H9 (cell line): ENCODE measurements at regions not wholly inside any gene's neighbourhood (a gene's known extent, or its start where the extent isn't known, plus 50 kb on each side); places are given as distances from the start of the nearest gene placed in this dataset.

Experiments
- DNase-seq: peaks from one replicate; pipeline ENCODE4 v3.0.0-alpha.2; 2017
- H2AFZ ChIP-seq: one replicate; pipeline ENCODE4 v1.6.1; 2013; ENCODE audit warnings: mild to moderate bottlenecking, low read length, control low read depth, moderate library complexity
- H2AK5ac ChIP-seq: 2 replicates; pipeline ENCODE4 v1.6.1; 2013; ENCODE audit warnings: low read length, control low read depth, mixed read lengths; ENCODE audit not compliant: insufficient read length
- H2BK120ac ChIP-seq: one replicate; pipeline ENCODE4 v1.6.1; 2013; ENCODE audit warnings: low read depth, mild to moderate bottlenecking, low read length, control low read depth, inconsistent platforms; ENCODE audit not compliant: poor library complexity, severe bottlenecking
- H2BK12ac ChIP-seq: 2 replicates; pipeline ENCODE4 v1.6.1; 2013; ENCODE audit warnings: low read length, control low read depth, mixed read lengths, low read depth; ENCODE audit not compliant: insufficient read length
- H2BK15ac ChIP-seq: 2 replicates; pipeline ENCODE4 v1.6.1; 2013; ENCODE audit warnings: low read depth, low read length, control low read depth
- H2BK20ac ChIP-seq: one replicate; pipeline ENCODE4 v1.6.1; 2013; ENCODE audit warnings: low read depth, mild to moderate bottlenecking, low read length, control low read depth, inconsistent platforms; ENCODE audit not compliant: poor library complexity, severe bottlenecking
- H2BK5ac ChIP-seq: 2 replicates; pipeline ENCODE4 v1.6.1; 2013; ENCODE audit warnings: low read length, control low read depth, mixed read lengths; ENCODE audit not compliant: insufficient read length
- H3K14ac ChIP-seq: 2 replicates; pipeline ENCODE4 v1.6.1; 2013; ENCODE audit warnings: low read length, control low read depth; ENCODE audit not compliant: insufficient read depth
- H3K18ac ChIP-seq: 2 replicates; pipeline ENCODE4 v1.6.1; 2013; ENCODE audit warnings: low read depth, mild to moderate bottlenecking, mixed read lengths, low read length, control low read depth; ENCODE audit not compliant: insufficient read length
- H3K23ac ChIP-seq: 2 replicates; pipeline ENCODE4 v1.6.1; 2013; ENCODE audit warnings: low read length, control low read depth, mixed read lengths, low read depth; ENCODE audit not compliant: insufficient read length
- H3K23me2 ChIP-seq: 2 replicates; pipeline ENCODE4 v1.6.1; 2013; ENCODE audit warnings: low read depth, mild to moderate bottlenecking, mixed read lengths, low read length, control low read depth; ENCODE audit not compliant: insufficient read length, poor library complexity, severe bottlenecking
- H3K27ac ChIP-seq: 2 replicates; pipeline ENCODE4 v1.5.1; 2013; ENCODE audit warnings: low read length, control low read depth, mixed read lengths, low read depth; ENCODE audit not compliant: insufficient read length
- H3K27me3 ChIP-seq: 2 replicates; pipeline ENCODE4 v1.6.1; 2013; ENCODE audit warnings: low read length, control low read depth, inconsistent platforms; ENCODE audit not compliant: insufficient read depth
- H3K4ac ChIP-seq: 2 replicates; pipeline ENCODE4 v1.6.1; 2013; ENCODE audit warnings: low read depth, mild to moderate bottlenecking, control low read depth, inconsistent platforms, low read length, moderate library complexity
- H3K4me1 ChIP-seq: 2 replicates; pipeline ENCODE4 v1.6.1; 2013; ENCODE audit warnings: low read length, control low read depth, inconsistent platforms; ENCODE audit not compliant: insufficient read depth
- H3K4me2 ChIP-seq: 2 replicates; pipeline ENCODE4 v1.6.1; 2013; ENCODE audit warnings: low read length, control low read depth, mixed read lengths; ENCODE audit not compliant: insufficient read length, insufficient read depth
- H3K56ac ChIP-seq: 2 replicates; pipeline ENCODE4 v1.6.1; 2013; ENCODE audit warnings: low read depth, mild to moderate bottlenecking, mixed read lengths, low read length, control low read depth; ENCODE audit not compliant: insufficient read length
- H3K79me1 ChIP-seq: 2 replicates; pipeline ENCODE4 v1.6.1; 2013; ENCODE audit warnings: low read depth, mild to moderate bottlenecking, moderate library complexity, low read length, control low read depth, inconsistent platforms; ENCODE audit not compliant: insufficient read depth, poor library complexity, severe bottlenecking
- H3K79me2 ChIP-seq: 2 replicates; pipeline ENCODE4 v1.6.1; 2013; ENCODE audit warnings: low read length, control low read depth, inconsistent platforms; ENCODE audit not compliant: insufficient read depth
- H3K9ac ChIP-seq: 2 replicates; pipeline ENCODE4 v1.6.1; 2013; ENCODE audit warnings: low read length, control low read depth, mixed read lengths; ENCODE audit not compliant: insufficient read length; ENCODE audit errors: extremely low read depth
- H3K9me3 ChIP-seq: one replicate; pipeline ENCODE4 v1.6.1; 2013; ENCODE audit warnings: low read depth, low read length, inconsistent platforms; ENCODE audit not compliant: control insufficient read depth
- H3T11ph ChIP-seq: one replicate; pipeline ENCODE4 v1.6.1; 2013; ENCODE audit warnings: mild to moderate bottlenecking, low read length, control low read depth, inconsistent platforms
- H4K20me1 ChIP-seq: one replicate; pipeline ENCODE4 v1.6.1; 2013; ENCODE audit not compliant: control insufficient read depth, insufficient read length, insufficient read depth
- H4K5ac ChIP-seq: 2 replicates; pipeline ENCODE4 v1.6.1; 2013; ENCODE audit warnings: low read depth, mild to moderate bottlenecking, mixed read lengths, low read length, control low read depth; ENCODE audit not compliant: insufficient read length
- H4K8ac ChIP-seq: replicated peaks from 2 replicates; pipeline ENCODE4 v1.6.1; 2013; ENCODE audit warnings: low read length, control low read depth, mixed read lengths, low read depth; ENCODE audit not compliant: insufficient read length
- H4K91ac ChIP-seq: 2 replicates; pipeline ENCODE4 v1.6.1; 2013; ENCODE audit warnings: low read depth, mild to moderate bottlenecking, moderate library complexity, mixed read lengths, low read length, control low read depth; ENCODE audit not compliant: insufficient read length
- H3K27ac Mint-ChIP-seq, 3 experiments: 2 replicates in 2 of 3; 3 replicates in 1 of 3; pipeline ENCODE4 v1.8.0; 2020 to 2021; ENCODE audit warnings: mixed read lengths in 3 of 3, mild to moderate bottlenecking in 1 of 3, moderate library complexity in 1 of 3
- H3K27me3 Mint-ChIP-seq: 2 replicates; pipeline ENCODE4 v1.8.0; 2021; ENCODE audit warnings: low read depth, mild to moderate bottlenecking, moderate library complexity, mixed read lengths
- H3K36me3 Mint-ChIP-seq, 3 experiments: 2 replicates in 2 of 3; 3 replicates in 1 of 3; pipeline ENCODE4 v1.8.0; 2020 to 2021; ENCODE audit warnings: low read depth in 3 of 3, mixed read lengths in 3 of 3; ENCODE audit not compliant: insufficient read depth in 1 of 3
- H3K4me1 Mint-ChIP-seq, 2 experiments: 2 replicates each; pipeline ENCODE4 v1.8.0; 2020; ENCODE audit warnings: mixed read lengths in 2 of 2
- H3K4me3 Mint-ChIP-seq, 2 experiments: 2 replicates in 1 of 2; 3 replicates in 1 of 2; pipeline ENCODE4 v1.8.0; 2020 to 2021; ENCODE audit warnings: mild to moderate bottlenecking in 2 of 2, mixed read lengths in 2 of 2, moderate library complexity in 1 of 2
- H3K9me3 Mint-ChIP-seq, 2 experiments: 2 replicates in 1 of 2; 3 replicates in 1 of 2; pipeline ENCODE4 v1.8.0; 2020; ENCODE audit warnings: mild to moderate bottlenecking in 2 of 2, mixed read lengths in 2 of 2, moderate library complexity in 1 of 2
- WGBS: extraction: QIAGEN DNeasy Blood & Tissue Kit; methylation state at CpG from one replicate; pipeline ENCODE4 v1.1.7; 2013; ENCODE audit warnings: missing lambda C conversion rate, low lambda C conversion rate, mixed read lengths; ENCODE audit not compliant: insufficient read length; ENCODE audit errors: extremely low coverage; 5-methylcytosine and 5-hydroxymethylcytosine counted together
- TF ChIP-seq, protein P1 (sequence below): fragments of 200-600 bp; sonication (generic); conservative IDR thresholded peaks from 3 replicates; pipeline ENCODE4 v1.8.0; 2021; ENCODE audit warnings: antibody characterized with exemption, mild to moderate bottlenecking

DNA sequence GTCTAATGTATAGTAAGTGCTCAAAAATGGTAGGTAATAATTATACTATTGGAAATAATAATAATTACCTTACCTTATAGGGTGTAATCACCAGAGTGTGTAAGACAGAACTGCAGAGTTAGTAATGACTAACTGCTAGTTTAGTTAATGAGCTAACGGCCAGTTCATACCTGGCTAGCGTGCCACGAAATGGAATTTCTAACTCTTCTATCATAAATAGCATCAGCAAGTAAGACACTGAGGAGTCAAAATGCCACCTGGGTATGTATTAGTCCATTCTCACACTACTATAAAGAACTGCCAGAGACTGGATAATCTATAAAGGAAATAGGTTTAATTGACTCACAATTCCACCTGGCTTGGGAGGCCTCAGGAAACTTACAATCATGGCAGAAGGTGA lies 63.4 kb upstream of the CEP85L start:
- no peaks in the 10 kb centered on the region for H3K27me3 ChIP-seq
- H3K79me1 ChIP-seq = no peaks in the 10 kb centered on the region
- no peaks in the 10 kb centered on the region for H4K20me1 ChIP-seq
- H3K4me1 ChIP-seq = peaks cover 4% of the 10 kb centered on the region; the same call in 1 of the 2 replicates
- H3K18ac ChIP-seq = no peak overlapping the region
- no peak overlapping the region for H4K91ac ChIP-seq
- no peak overlapping the region for H3K9ac ChIP-seq
- no peak overlapping the region for H3T11ph ChIP-seq
- H3K79me2 ChIP-seq = no peaks in the 10 kb centered on the region
- H2BK5ac ChIP-seq = no peak overlapping the region
- Mint-ChIP-seq H3K36me3 (no peaks in the 10 kb centered on the region), H3K4me3 (no peak overlapping the region; a peak in 1 of 5 replicates), H3K9me3 (no peaks in the 10 kb centered on the region), H3K4me1 (peaks cover 3 to 7% of the 10 kb centered on the region in 2 experiments; a peak in 3 of 4 replicates), H3K27me3 (peaks cover 3% of the 10 kb centered on the region; the same call in 1 of the 2 replicates), H3K27ac (0 out of 7 replicates have a peak overlapping the region, but pooled peaks of 1 of the 3 experiments have one; percentile 50)
- H2AFZ ChIP-seq = no peak overlapping the region
- no peak overlapping the region for H3K4me2 ChIP-seq
- no peak overlapping the region for H2BK20ac ChIP-seq
- H3K56ac ChIP-seq = no peak overlapping the region
- H3K9me3 ChIP-seq = no peaks in the 10 kb centered on the region
- no peak overlapping the region for H2BK15ac ChIP-seq
- H2BK120ac ChIP-seq = no peak overlapping the region
- TF ChIP-seq, protein P1, sequence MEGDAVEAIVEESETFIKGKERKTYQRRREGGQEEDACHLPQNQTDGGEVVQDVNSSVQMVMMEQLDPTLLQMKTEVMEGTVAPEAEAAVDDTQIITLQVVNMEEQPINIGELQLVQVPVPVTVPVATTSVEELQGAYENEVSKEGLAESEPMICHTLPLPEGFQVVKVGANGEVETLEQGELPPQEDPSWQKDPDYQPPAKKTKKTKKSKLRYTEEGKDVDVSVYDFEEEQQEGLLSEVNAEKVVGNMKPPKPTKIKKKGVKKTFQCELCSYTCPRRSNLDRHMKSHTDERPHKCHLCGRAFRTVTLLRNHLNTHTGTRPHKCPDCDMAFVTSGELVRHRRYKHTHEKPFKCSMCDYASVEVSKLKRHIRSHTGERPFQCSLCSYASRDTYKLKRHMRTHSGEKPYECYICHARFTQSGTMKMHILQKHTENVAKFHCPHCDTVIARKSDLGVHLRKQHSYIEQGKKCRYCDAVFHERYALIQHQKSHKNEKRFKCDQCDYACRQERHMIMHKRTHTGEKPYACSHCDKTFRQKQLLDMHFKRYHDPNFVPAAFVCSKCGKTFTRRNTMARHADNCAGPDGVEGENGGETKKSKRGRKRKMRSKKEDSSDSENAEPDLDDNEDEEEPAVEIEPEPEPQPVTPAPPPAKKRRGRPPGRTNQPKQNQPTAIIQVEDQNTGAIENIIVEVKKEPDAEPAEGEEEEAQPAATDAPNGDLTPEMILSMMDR = no peak
- H4K8ac ChIP-seq = no peak overlapping the region
- H4K5ac ChIP-seq = no peak overlapping the region
- WGBS = no CpG with 5 or more reads among the region's 3 CpGs
- DNase-seq = no peak
- no peak overlapping the region for H3K27ac ChIP-seq
- H3K23me2 ChIP-seq = no peaks in the 10 kb centered on the region
- H2BK12ac ChIP-seq = no peak overlapping the region
- no peak overlapping the region for H2AK5ac ChIP-seq
- H3K4ac ChIP-seq = no peak overlapping the region
- H3K23ac ChIP-seq = no peak overlapping the region
- no peak overlapping the region for H3K14ac ChIP-seq
